Peyer's patch (tissue), 4 donors: ENCODE measurements at regions not wholly inside any gene's neighbourhood (a gene's known extent, or its start where the extent isn't known, plus 50 kb on each side); places are given as distances from the start of the nearest gene placed in this dataset.

Experiments
- DNase-seq, 3 donors: peaks; one replicate each; pipeline ENCODE4 v3.0.0-alpha.2; 2017 to 2019
- H3K27ac ChIP-seq, 4 donors: fragments of 200-600 bp; sonication (generic); one replicate each; pipeline ENCODE4 v1.5.1; 2016 to 2019
- H3K27me3 ChIP-seq, 2 donors: fragments of 200-600 bp; sonication (generic); one replicate each; pipeline ENCODE4 v1.5.1; 2019
- H3K36me3 ChIP-seq, 3 donors: fragments of 200-600 bp; sonication (generic); one replicate each; pipeline ENCODE4 v1.5.1; 2016 to 2019
- H3K4me1 ChIP-seq, 4 donors: fragments of 200-600 bp; sonication (generic); one replicate each; pipeline ENCODE4 v1.5.1; 2016 to 2019
- H3K4me3 ChIP-seq, 4 donors: fragments of 200-600 bp; sonication (generic); 1 replicate in 3 of 4; 2 replicates in 1 of 4; pipeline ENCODE4 v1.5.1; 2016 to 2019; ENCODE audit warnings: mild to moderate bottlenecking in 1 of 4
- H3K9me3 ChIP-seq, 4 donors: fragments of 200-600 bp; sonication (generic); one replicate each; pipeline ENCODE4 v1.5.1; 2016 to 2019; ENCODE audit warnings: mild to moderate bottlenecking in 1 of 4
- POLR2A ChIP-seq, 2 donors: fragments of 450-650 bp; IDR thresholded peaks; one replicate each; pipeline ENCODE4 v1.5.1; 2017; ENCODE audit warnings: antibody characterized with exemption in 2 of 2, mild to moderate bottlenecking in 2 of 2, moderate library complexity in 2 of 2
- TF ChIP-seq, protein P1 (sequence below), 6 experiments: fragments of 450-650 bp in 4 of 6; fragments of 200-600 bp in 2 of 6; sonication (generic) in 1 of 6; IDR thresholded peaks; one replicate each; pipeline ENCODE4 v1.5.1; 2017 to 2019; ENCODE audit warnings: antibody characterized with exemption in 6 of 6, mild to moderate bottlenecking in 3 of 6, moderate library complexity in 1 of 6

DNA sequence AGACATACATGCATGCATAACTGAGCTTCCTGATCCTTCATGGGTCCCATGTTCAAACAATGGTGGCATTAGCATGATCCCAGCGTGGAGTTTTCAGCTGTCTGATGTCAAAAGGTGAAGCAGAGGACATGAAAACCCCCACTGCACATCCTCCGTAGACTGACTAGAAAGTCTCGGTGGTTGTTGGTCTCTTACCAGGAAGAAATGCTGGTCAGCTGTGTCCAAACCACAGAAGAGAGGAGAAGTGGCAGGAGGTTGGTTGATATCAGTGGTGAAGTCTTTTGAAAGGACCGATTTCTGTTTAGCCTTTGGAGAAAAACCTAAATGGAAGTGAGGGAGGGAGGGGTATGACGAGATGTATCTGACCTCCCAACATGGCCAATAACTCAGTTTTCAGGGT, 201.9 kb downstream of the SPATA18 start:
- Histone ChIP-seq H3K9me3 (no peaks in the 10 kb centered on the region), H3K27me3 (no peaks in the 10 kb centered on the region), H3K27ac (no peak overlapping the region), H3K36me3 (no peaks in the 10 kb centered on the region), H3K4me3 (no peak overlapping the region), H3K4me1 (no peaks in the 10 kb centered on the region)
- no peak for DNase-seq
- TF ChIP-seq, protein P1, sequence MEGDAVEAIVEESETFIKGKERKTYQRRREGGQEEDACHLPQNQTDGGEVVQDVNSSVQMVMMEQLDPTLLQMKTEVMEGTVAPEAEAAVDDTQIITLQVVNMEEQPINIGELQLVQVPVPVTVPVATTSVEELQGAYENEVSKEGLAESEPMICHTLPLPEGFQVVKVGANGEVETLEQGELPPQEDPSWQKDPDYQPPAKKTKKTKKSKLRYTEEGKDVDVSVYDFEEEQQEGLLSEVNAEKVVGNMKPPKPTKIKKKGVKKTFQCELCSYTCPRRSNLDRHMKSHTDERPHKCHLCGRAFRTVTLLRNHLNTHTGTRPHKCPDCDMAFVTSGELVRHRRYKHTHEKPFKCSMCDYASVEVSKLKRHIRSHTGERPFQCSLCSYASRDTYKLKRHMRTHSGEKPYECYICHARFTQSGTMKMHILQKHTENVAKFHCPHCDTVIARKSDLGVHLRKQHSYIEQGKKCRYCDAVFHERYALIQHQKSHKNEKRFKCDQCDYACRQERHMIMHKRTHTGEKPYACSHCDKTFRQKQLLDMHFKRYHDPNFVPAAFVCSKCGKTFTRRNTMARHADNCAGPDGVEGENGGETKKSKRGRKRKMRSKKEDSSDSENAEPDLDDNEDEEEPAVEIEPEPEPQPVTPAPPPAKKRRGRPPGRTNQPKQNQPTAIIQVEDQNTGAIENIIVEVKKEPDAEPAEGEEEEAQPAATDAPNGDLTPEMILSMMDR (IDR thresholded peaks at IDR 0.05) = no peak
- no peak for TF ChIP-seq POLR2A (IDR thresholded peaks at IDR 0.05)

DNA sequence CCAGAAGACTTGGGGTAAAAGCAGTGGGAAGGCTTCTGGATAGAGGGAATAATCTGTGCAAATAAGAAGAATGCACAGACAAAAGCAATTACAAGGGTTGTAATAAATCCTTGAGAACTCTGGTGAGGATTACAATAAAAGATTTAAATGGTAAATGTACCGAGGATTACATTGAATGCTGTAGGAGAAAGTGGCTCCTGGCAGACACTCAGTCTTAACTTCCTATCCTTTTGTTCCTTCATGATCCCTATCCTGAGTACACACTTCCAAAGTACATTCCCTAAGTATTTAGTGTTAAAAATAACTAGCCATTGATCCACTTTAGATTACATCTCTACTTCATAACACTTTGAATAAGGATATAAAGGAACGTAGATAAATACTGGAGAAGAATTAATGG, 205.4 kb downstream of the SPATA18 start:
- H3K4me3 ChIP-seq = no peak overlapping the region
- no peaks in the 10 kb centered on the region for H3K9me3 ChIP-seq
- H3K27ac ChIP-seq = no peak overlapping the region
- H3K27me3 ChIP-seq = no peaks in the 10 kb centered on the region
- H3K4me1 ChIP-seq = no peaks in the 10 kb centered on the region
- no peaks in the 10 kb centered on the region for H3K36me3 ChIP-seq
- no peak for DNase-seq
- TF ChIP-seq, protein P1 (IDR thresholded peaks at IDR 0.05) = no peak
- TF ChIP-seq POLR2A (IDR thresholded peaks at IDR 0.05) = no peak

DNA sequence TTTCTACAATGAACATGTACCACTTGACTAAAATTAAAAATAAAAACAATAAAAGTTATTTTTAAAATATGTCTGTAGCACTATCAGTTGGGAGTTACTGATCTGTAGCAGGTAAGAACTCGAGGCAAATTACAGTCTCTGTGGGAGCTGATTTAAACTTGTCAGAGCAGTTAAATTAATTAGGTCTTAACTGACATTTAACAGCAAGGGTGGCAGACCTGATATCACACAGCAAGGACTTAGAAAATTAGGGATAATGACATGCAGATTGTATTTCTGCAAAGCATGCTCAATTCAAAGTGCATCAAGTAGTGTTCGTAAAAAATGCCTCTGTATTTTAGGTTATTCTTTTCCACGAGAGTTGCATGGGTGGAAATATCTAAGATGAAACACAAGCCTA, 208.9 kb downstream of the SPATA18 start:
- no peak overlapping the region for H3K4me3 ChIP-seq
- TF ChIP-seq, protein P1 (IDR thresholded peaks at IDR 0.05) = no peak
- no peak for TF ChIP-seq POLR2A (IDR thresholded peaks at IDR 0.05)
- H3K9me3 ChIP-seq = no peaks in the 10 kb centered on the region
- no peaks in the 10 kb centered on the region for H3K36me3 ChIP-seq
- no peaks in the 10 kb centered on the region for H3K4me1 ChIP-seq
- H3K27me3 ChIP-seq = no peaks in the 10 kb centered on the region
- no peak for DNase-seq
- H3K27ac ChIP-seq = no peak overlapping the region

DNA sequence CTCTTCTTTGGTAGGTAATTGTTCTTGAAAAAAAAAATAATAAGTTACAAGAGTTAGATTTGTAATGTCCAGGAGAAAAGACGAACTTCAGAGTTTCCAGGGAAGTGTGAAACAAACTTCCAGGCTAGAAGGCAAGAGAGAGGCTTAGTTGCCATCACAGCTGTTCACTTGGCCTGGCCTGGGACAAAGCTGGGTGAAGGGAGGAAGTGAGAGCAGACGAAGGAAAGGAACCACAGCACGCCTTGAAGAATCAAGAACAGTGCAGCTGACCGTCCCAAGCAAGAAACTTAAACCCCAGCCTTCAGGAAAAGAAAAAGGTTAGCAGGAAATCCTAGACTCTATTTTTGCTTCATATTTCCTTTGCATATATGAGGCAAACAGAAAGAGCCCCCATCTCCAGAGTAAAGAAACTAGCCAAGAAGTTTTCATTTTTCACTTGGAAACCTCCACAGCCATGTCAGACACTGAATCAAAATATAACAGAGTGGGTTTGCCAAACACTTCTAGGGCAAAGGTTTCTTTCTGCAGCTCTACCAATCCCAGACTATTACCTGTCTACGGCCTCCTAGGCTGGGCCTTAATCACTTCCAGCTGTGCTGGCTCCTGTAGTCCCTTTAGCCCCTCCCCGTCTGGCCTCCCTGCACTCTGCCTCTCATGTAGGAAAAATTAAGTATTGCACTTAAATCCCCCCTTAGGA, 209.6 kb downstream of the SPATA18 start:
- TF ChIP-seq, protein P1 (IDR thresholded peaks at IDR 0.05) = no peak
- no peak for TF ChIP-seq POLR2A (IDR thresholded peaks at IDR 0.05)
- H3K27me3 ChIP-seq = no peaks in the 10 kb centered on the region
- no peak overlapping the region for H3K27ac ChIP-seq
- no peaks in the 10 kb centered on the region for H3K4me1 ChIP-seq
- H3K9me3 ChIP-seq = no peaks in the 10 kb centered on the region
- DNase-seq = no peak
- H3K36me3 ChIP-seq = no peaks in the 10 kb centered on the region
- H3K4me3 ChIP-seq = no peak overlapping the region

DNA sequence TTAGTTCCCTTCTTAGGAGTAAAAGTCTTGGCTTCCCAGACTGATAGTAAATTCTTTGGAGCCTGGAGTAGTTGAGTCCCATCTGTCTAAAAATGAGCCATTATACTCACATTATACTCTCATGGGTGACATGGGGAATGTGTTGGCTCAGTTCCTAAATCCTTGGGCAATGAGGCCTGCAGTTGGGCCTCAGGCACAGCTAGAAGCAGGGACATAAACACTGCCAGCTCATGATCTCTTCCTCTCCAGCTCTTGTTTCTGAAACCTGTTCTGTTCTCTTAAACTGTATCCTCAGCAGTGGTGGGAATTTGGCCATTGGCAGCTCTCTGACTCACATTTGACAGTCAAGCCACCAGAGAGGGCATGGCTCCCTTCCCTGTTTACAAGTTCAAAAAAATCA, 212.5 kb downstream of the SPATA18 start:
- TF ChIP-seq, protein P1 (IDR thresholded peaks at IDR 0.05) = no peak
- TF ChIP-seq POLR2A (IDR thresholded peaks at IDR 0.05) = no peak
- no peak overlapping the region for H3K27ac ChIP-seq
- no peaks in the 10 kb centered on the region for H3K36me3 ChIP-seq
- H3K27me3 ChIP-seq = no peaks in the 10 kb centered on the region
- no peaks in the 10 kb centered on the region for H3K4me1 ChIP-seq
- H3K4me3 ChIP-seq = no peak overlapping the region
- DNase-seq = no peak
- no peaks in the 10 kb centered on the region for H3K9me3 ChIP-seq
